Sigmoid colon (tissue), 6 donors: ENCODE measurements at regions not wholly inside any gene's neighbourhood (a gene's known extent, or its start where the extent isn't known, plus 50 kb on each side); places are given as distances from the start of the nearest gene placed in this dataset.

Source experiments
- DNase-seq: peaks from one replicate; pipeline ENCODE4 v3.0.0-alpha.2; 2019
- H3K27ac ChIP-seq, 4 donors: fragments of 200-600 bp; sonication (generic); one replicate each; pipeline ENCODE4 v1.5.1; 2016 to 2019; ENCODE audit warnings: mild to moderate bottlenecking in 1 of 4
- H3K27me3 ChIP-seq, 3 donors: fragments of 200-600 bp; sonication (generic); one replicate each; pipeline ENCODE4 v1.5.1; 2019; ENCODE audit warnings: mild to moderate bottlenecking in 1 of 3
- H3K36me3 ChIP-seq, 4 donors: fragments of 200-600 bp; sonication (generic); one replicate each; pipeline ENCODE4 v1.5.1; 2016 to 2019
- H3K4me1 ChIP-seq, 4 donors: fragments of 200-600 bp; sonication (generic); one replicate each; pipeline ENCODE4 v1.5.1; 2017 to 2019
- H3K4me3 ChIP-seq, 4 donors: fragments of 200-600 bp; sonication (generic); one replicate each; pipeline ENCODE4 v1.5.1; 2017 to 2019; ENCODE audit warnings: mild to moderate bottlenecking in 2 of 4, moderate library complexity in 1 of 4
- H3K9me3 ChIP-seq, 4 donors: fragments of 200-600 bp in 3 of 4; sonication (generic) in 3 of 4; one replicate each; pipeline versions ENCODE4 v1.5.1 to v1.6.1; 2013 to 2019
- EP300 ChIP-seq, 4 donors: sonication (generic); formaldehyde crosslinking; IDR thresholded peaks; one replicate each; pipeline ENCODE4 v1.6.1; 2017; ENCODE audit warnings: antibody characterized with exemption in 4 of 4
- POLR2A ChIP-seq, 2 donors: fragments of 450-650 bp; IDR thresholded peaks; one replicate each; pipeline ENCODE4 v1.6.1; 2016; ENCODE audit warnings: antibody characterized with exemption in 2 of 2, mild to moderate bottlenecking in 2 of 2, moderate library complexity in 2 of 2
- POLR2AphosphoS5 ChIP-seq, 4 donors: sonication (generic); formaldehyde crosslinking; IDR thresholded peaks; one replicate each; pipeline ENCODE4 v1.6.1; 2017; ENCODE audit warnings: antibody characterized with exemption in 4 of 4
- WGBS, 2 donors: extraction: QIAGEN DNeasy Blood & Tissue Kit; methylation state at CpG; one replicate each; pipeline ENCODE4 v1.1.7; 2013; 5-methylcytosine and 5-hydroxymethylcytosine counted together
- intact Hi-C: fragments of 100-400 bp; cut with DNase I; formaldehyde crosslinking; loops from one replicate; pipeline ENCODE4 v1.15.1; 2023
- TF ChIP-seq, protein P1 (sequence below), 4 experiments: fragments of 450-650 bp in 3 of 4; fragments of 200-600 bp in 1 of 4; IDR thresholded peaks; one replicate each; pipeline ENCODE4 v1.5.1; 2016 to 2019; ENCODE audit warnings: antibody characterized with exemption in 4 of 4, mild to moderate bottlenecking in 3 of 4, moderate library complexity in 2 of 4
- donor health status: healthy with polysubstance abuse.
- donor health status: healthy.

DNA sequence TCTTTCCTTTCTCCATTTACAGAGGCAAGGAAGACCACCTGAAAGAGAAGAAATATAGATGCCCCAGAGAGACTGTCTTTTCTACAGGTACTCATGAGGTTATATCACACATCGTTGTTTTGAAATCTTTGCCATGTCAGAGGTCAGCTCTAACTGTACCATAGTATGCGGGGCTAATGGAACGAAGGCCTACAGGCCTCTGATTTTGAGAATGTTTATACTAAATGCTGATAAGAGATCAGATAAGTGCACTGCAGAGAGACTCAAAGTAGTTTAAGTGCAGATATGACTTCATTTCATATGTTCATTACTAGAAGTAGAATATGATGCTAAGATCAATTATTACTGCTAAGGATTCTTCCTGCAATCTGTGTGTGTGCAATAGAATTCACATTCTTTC, 1005.0 kb downstream of the GALC start:
- no peak overlapping the region for H3K27ac ChIP-seq
- no peaks in the 10 kb centered on the region for H3K4me1 ChIP-seq
- H3K9me3 ChIP-seq: no peaks in the 10 kb centered on the region
- no peak for DNase-seq
- H3K36me3 ChIP-seq: no peaks in the 10 kb centered on the region
- 62 to 76% methylated on average over 3 of the region's 3 CpGs for WGBS, 2 donors
- intact Hi-C loops: no loop called here
- no peak for TF ChIP-seq EP300 (IDR thresholded peaks at IDR 0.05)
- TF ChIP-seq POLR2A (IDR thresholded peaks at IDR 0.05): no peak
- TF ChIP-seq POLR2AphosphoS5 (IDR thresholded peaks at IDR 0.05): no peak
- TF ChIP-seq, protein P1, sequence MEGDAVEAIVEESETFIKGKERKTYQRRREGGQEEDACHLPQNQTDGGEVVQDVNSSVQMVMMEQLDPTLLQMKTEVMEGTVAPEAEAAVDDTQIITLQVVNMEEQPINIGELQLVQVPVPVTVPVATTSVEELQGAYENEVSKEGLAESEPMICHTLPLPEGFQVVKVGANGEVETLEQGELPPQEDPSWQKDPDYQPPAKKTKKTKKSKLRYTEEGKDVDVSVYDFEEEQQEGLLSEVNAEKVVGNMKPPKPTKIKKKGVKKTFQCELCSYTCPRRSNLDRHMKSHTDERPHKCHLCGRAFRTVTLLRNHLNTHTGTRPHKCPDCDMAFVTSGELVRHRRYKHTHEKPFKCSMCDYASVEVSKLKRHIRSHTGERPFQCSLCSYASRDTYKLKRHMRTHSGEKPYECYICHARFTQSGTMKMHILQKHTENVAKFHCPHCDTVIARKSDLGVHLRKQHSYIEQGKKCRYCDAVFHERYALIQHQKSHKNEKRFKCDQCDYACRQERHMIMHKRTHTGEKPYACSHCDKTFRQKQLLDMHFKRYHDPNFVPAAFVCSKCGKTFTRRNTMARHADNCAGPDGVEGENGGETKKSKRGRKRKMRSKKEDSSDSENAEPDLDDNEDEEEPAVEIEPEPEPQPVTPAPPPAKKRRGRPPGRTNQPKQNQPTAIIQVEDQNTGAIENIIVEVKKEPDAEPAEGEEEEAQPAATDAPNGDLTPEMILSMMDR (IDR thresholded peaks at IDR 0.05): no peak
- no peak overlapping the region for H3K4me3 ChIP-seq
- no peaks in the 10 kb centered on the region for H3K27me3 ChIP-seq

DNA sequence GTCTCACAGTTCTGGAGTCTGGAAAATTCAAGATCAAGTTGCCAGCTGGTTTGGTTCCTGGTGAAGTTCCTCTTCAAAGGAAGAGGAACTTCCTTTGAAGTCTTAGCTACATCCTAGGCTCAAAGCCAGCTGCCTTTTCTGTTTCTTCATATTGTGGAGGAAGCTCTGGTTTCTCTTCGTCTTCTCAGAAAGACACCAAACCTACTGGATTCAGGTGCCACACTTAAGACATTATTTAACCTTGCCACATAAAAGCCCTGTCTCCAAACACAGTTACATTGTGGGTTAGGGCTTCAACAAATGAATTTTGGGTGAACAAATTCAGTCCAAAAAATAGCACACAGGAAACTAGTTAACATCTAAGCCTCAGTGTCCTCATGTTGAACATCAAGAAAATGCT, 1019.8 kb downstream of the GALC start:
- TF ChIP-seq POLR2AphosphoS5 (IDR thresholded peaks at IDR 0.05) (no peak), EP300 (IDR thresholded peaks at IDR 0.05) (no peak), POLR2A (IDR thresholded peaks at IDR 0.05) (no peak)
- TF ChIP-seq, protein P1 (IDR thresholded peaks at IDR 0.05): no peak
- 80 to 83% methylated on average over 1 of the region's 1 CpG for WGBS, 2 donors

DNA sequence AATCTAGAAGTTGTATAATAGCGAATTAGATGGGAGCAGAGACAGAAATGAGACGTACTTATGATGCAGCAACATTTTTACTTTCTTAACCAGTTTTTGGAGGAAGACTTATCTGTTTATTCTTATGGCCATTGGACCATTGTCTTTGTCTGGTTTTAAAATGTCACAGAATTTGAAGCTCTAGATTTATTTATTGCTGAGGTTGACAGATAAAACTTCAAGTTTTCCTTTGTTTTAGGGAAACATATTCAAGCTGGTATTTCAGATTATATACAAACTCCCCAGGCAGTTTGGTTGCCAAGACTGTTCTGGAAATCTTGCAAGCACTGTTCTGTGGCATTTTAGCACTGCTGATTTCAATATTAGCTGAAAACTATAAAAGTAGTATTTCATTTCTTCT, 1021.7 kb downstream of the GALC start:
- 78 to 90% methylated on average over 2 of the region's 2 CpGs for WGBS, 2 donors
- no peak overlapping the region for H3K27ac ChIP-seq
- H3K4me3 ChIP-seq: no peak overlapping the region
- H3K27me3 ChIP-seq: no peaks in the 10 kb centered on the region
- intact Hi-C loops: no loop called here
- TF ChIP-seq, protein P1 (IDR thresholded peaks at IDR 0.05): no peak
- no peak for TF ChIP-seq POLR2A (IDR thresholded peaks at IDR 0.05)
- peaks cover 0 to 9% (median 0%) of the 10 kb centered on the region in 4 donors for H3K9me3 ChIP-seq
- H3K36me3 ChIP-seq: no peaks in the 10 kb centered on the region
- no peak for DNase-seq
- no peaks in the 10 kb centered on the region for H3K4me1 ChIP-seq

More for the DNA sequence above, 1019.8 kb downstream of the GALC start:
- no peaks in the 10 kb centered on the region for H3K4me1 ChIP-seq
- no peaks in the 10 kb centered on the region for H3K36me3 ChIP-seq
- peaks cover 0 to 9% (median 0%) of the 10 kb centered on the region in 4 donors for H3K9me3 ChIP-seq
- DNase-seq: no peak
- no peaks in the 10 kb centered on the region for H3K27me3 ChIP-seq
- intact Hi-C loops: no loop called here
- no peak overlapping the region for H3K27ac ChIP-seq
- H3K4me3 ChIP-seq: no peak overlapping the region

DNA sequence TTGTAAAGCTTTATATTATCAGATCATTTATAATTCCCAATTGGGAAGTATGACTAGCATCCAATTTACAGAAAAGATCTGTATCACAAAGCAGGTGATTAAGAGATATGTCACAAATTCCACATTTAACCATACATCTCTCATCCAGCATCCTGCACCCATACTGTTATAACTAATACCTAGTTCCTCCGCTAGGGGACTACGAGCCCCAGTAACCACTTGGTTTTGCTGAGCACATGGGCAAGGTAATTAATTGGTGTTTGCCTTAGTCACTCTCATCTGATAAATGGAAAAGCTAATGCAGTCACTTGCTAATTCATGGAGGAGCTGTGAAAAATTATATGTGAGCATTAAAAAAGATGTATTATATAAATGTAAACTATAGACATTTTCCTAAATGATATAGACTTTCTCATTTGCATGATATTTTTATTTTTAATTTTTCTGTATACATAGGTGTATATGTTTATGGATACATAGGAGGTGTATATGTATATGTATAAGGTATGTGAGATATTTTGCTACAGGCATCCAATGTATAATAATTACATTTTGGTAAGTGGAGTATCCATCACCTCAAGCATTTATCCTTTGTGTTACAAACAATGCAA, 1031.8 kb downstream of the GALC start:
- Histone ChIP-seq H3K36me3 (no peaks in the 10 kb centered on the region), H3K4me3 (no peak overlapping the region), H3K27me3 (no peaks in the 10 kb centered on the region), H3K27ac (no peak overlapping the region), H3K9me3 (peaks cover 0 to 3% (median 1%) of the 10 kb centered on the region in 4 donors), H3K4me1 (no peaks in the 10 kb centered on the region)
- no peak for DNase-seq
- TF ChIP-seq POLR2AphosphoS5 (IDR thresholded peaks at IDR 0.05) (no peak), POLR2A (IDR thresholded peaks at IDR 0.05) (no peak), EP300 (IDR thresholded peaks at IDR 0.05) (no peak)
- TF ChIP-seq, protein P1 (IDR thresholded peaks at IDR 0.05): no peak
- 48 to 61% methylated on average over 2 of the region's 2 CpGs for WGBS, 2 donors
- intact Hi-C loops: no loop called here

DNA sequence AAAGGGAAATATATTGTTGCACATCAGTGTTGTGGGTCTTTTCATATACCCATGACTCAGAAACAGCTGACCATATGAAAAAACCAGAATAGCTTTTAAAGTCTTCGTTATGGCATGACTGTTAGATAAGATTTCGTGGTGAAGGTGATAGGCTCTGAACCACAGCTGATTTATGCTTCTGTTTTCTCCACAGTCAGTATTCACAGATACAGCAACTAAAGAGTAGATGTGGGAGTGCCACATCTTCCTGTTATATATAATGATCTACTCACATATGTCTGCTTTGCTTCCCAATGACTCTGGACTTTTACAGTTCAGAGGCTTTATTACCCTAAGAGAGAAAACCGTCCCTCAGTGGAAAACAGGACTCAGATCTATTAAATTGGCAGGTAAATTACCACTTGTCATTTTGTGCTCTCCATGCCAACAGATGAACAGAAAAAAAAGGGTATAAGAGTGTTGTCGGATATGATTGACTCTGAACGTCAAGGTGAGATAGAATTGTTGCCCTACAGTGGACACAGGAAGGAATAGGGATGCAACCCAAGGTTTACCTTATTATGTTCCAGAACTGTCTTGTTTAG, 1037.1 kb downstream of the GALC start:
- H3K4me1 ChIP-seq: no peaks in the 10 kb centered on the region
- TF ChIP-seq POLR2AphosphoS5 (IDR thresholded peaks at IDR 0.05) (no peak), POLR2A (IDR thresholded peaks at IDR 0.05) (no peak), EP300 (IDR thresholded peaks at IDR 0.05) (no peak)
- TF ChIP-seq, protein P1 (IDR thresholded peaks at IDR 0.05): no peak
- 59 to 61% methylated on average over 5 of the region's 5 CpGs for WGBS, 2 donors

More for the DNA sequence above, 1037.1 kb downstream of the GALC start:
- Histone ChIP-seq H3K27me3 (no peaks in the 10 kb centered on the region), H3K9me3 (no peaks in the 10 kb centered on the region), H3K27ac (no peak overlapping the region), H3K4me3 (no peak overlapping the region), H3K36me3 (no peaks in the 10 kb centered on the region)
- DNase-seq: no peak
- intact Hi-C loops: no loop called here
